Stimulated activated CD8-positive, alpha-beta memory T cell treated with anti-CD3 and anti-CD28 coated beads, Interleukin-7, amount 100 ng/mL, for 4 hours (primary cell): ENCODE measurements at regions not wholly inside any gene's neighbourhood (a gene's known extent, or its start where the extent isn't known, plus 50 kb on each side); places are given as distances from the start of the nearest gene placed in this dataset.
A peak's percentile ranks its signal among the peaks of the same experiment; 100 is the strongest.
"Not testable (repeated sequence)": the region's sequence is repeated elsewhere in the genome, so short reads cannot be mapped to it uniquely, and the experiment has no call there.

Experiments
- DNase-seq, 2 donors: peaks; one replicate each; pipeline ENCODE4 v3.0.0-alpha.2; 2020; ENCODE audit warnings: low read depth in 2 of 2

GRCh38 chr10:8310930-8311329, 256.4 kb downstream of the GATA3 start:
- no peak for DNase-seq

- no peak for DNase-seq
Observed at GRCh38 chr10:8311526-8312070, 257.1 kb downstream of the GATA3 start.

- DNase-seq, result no peak
Observed at GRCh38 chr10:8312079-8312478, 257.6 kb downstream of the GATA3 start.

DNA sequence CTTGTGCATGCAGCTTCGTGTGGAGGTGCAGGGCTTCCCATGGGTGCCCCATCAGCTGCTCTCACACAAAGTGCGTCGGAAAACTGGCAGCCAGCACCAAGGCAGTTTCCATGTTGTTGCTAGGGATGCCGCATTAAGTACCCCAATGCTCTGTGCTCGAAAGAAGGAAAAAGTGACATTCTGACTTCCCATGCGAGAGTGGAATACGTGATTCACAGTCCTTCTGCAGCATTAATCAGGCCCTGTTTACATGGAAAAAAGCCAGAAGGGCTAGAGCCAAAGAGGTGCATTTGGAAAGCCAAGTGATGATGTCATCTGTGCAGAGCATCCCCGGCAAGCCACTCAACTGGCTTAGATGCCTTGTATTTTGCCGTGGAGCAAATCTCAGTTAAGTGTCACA, 258.3 kb downstream of the GATA3 start:
- DNase-seq, result no peak

- no peak for DNase-seq
Observed at GRCh38 chr10:8314486-8314885, 260.0 kb downstream of the GATA3 start.

DNA sequence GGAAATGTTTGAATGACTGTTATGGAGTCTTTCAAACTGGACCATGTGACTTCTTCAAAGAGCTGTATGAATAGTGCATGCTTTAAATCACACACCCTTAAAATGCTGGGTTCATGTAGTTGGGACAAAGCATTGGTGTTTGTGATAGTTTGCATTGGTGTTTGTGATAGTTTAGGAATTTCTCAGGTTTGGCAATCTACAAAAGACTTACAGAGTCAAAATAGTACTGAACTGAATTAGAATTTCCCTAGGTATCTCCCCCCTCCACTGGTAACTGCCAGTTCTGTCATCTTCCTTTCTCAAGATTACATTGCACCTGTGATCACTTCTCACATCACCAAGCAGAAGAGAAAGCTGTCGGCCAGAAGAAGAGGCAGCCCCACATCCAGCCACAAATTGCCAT, 261.1 kb downstream of the GATA3 start:
- DNase-seq, result no peak

- no peak for DNase-seq
Observed at GRCh38 chr10:8316284-8316683, 261.8 kb downstream of the GATA3 start.

DNA sequence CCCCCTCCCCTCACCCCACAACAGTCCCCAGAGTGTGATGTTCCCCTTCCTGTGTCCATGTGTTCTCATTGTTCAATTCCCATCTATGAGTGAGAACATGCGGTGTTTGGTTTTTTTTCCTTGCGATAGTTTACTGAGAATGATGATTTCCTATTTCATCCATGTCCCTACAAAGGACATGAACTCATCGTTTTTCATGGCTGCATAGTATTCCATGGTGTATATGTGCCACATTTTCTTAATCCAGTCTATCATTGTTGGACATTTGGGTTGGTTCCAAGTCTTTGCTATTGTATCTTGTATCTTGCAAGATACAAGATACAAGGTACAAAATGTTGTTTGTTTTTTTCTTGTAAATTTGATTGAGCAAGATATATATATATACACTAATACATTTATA, 263.9 kb downstream of the GATA3 start:
- not testable (repeated sequence) for DNase-seq

GRCh38 chr10:8318956-8319355, 264.5 kb downstream of the GATA3 start:
- DNase-seq, result no peak

DNA sequence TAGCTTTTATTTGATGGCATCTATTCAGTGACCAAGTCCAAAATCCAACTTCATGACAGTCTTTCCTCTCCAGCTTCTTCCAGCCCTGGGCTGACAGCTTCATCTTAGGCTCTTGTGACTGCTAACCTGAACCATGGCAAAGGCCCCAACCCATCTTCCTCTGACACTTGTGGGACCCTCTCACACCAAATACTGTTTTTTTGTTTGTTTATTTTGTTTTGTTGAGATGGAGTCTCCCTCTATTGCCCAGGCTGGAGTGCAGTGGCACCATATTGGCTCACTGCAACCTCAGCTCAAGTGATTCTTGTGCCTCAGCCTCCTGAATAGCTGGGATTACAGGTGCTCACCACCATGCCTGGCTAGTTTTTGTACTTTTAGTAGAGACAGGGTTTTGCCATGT, 265.2 kb downstream of the GATA3 start:
- DNase-seq, result no peak

GRCh38 chr10:8321990-8322389, 267.5 kb downstream of the GATA3 start:
- no peak for DNase-seq

DNA sequence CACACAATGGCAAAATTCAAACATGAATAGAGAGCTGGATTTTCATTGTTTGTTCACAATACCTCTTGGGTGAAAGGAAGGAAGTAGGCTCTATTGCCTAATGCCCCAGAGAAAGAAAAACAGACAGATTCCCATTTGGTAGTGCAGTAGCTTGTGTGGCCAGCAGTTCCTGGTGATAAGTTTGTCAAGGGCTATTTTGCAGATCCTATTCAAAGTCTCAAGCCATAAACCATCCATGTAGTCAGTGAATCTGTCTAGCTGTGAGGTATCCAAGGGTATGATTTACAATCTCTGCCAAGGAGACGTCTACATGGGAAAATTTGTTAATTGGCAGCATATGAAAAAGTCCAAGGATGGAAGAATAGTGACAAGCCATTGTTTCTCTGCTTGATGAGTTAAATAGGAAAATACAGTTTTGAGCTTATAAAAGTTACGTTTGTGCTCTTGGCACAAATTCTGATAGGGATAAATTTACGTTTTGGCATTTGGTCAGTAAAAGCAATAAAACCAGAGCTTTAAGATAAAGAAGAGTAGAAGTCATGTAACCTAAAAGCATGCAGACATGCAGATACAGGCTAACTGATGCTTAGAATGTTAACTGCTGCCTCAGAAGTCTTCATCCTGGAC, 269.1 kb downstream of the GATA3 start:
- DNase-seq, result no peak

GRCh38 chr10:8325024-8325980, 270.8 kb downstream of the GATA3 start:
- DNase-seq, result no peak

GRCh38 chr10:8326396-8327139, 272.1 kb downstream of the GATA3 start:
- no peak for DNase-seq

DNA sequence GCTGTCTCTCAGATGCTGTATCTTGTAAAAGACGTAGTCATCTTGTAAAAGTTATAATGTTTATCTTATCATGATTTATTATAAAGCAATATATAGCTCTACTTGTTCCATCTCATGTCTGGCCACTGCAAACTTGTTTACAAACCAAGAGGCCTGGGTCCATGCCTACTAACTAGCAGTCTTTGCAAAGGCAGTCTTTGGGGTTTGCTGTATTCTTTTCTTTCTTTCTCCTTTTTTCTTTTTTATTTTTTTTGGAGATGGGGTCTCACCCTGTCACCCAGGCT, 272.6 kb downstream of the GATA3 start:
- no peak for DNase-seq

DNA sequence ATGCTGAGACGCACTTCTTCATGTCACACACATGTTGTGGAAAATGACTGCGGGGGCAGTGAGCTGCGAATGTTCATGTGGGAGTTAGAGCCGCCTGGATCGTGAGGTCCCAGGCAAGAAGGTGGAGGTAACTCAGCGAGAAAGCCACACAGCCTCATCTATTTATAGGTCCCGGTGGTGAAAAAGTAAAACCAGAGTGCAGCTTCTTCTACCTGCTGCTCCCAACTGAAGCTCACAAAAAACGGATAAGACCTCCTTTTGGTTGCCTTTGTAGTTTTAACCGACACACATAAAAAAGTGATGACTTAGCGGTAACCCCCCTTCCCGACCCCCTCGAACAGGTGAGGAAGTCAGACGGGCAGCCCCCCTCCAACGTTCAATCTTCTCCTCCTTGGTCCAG, 276.9 kb downstream of the GATA3 start:
- peak in 1 of 2 donors; percentile 40 for DNase-seq

DNA sequence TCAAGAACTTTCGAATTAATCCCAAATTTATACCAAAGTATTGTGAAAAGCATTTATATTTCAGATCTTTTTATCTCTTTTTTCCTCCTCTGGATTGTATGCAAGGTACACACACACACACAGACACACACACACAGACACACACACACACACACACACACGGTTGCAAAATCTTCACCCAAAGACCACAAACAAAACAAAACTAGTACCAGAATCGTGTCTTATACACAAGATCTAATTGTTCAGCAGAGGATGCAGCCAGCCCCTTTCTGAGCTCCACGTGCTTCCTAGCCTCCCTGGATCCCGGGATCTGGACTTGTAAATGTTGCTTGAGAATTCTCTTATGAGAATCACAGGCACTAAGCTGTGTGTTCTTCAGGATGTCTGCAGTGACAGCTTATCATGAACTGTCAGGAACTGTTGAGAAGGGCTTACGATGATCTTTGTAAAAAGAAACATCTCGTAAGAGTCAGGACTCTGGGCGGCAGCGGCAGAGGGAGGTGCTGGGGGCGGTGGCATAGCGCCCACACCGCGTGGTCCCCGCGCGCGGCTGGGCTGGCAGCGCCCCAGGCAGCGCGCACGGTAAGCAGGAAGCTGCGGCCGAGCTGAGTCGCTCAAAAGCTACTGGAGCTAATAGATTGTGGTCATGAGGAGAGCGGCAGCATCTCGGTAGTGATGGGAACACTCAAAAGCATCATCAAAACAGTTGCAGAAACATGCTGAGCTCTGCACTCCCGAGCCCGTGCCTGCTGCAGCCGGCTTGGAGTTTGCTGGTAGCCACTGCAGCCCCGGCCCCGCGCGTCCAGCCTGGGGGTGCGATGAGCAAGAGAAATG, 277.6 kb downstream of the GATA3 start:
- DNase-seq, result peak; percentile 72 to 83

- DNase-seq, result no peak
Observed at GRCh38 chr10:8332730-8333111, 278.2 kb downstream of the GATA3 start.

- no peak for DNase-seq
Observed at GRCh38 chr10:8334631-8335030, 280.1 kb downstream of the GATA3 start.

DNA sequence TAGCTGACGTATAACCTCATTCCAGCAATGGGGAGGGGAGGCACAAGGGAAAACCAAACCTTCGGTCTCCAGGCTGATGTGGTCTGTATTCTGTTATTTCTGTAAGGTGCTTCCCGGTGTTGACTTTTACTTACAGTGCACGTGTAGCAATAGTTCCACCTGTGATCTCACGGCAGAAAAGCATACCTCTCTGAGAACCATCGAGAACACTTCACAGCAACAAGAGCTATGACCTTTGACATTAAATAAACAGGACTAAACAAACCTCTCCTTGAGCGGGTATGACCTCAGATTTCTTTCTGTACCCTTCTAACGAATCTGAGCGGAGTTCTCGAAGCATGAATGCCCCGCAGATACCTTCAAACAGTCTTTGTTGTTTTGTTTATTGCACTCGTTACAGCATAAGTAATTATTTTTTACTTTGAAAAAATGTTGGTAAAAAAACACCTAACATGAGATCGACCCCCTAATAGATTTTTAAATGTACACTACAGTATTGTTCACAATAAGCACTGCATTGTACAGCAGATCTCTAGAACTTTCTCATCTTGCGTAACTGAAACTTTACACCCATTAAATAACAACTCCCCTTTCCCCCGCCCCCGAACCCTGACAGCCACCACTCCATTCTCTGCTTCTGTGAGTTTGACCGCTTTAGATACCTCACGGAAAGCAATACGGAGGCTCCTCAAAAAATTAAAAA, 282.3 kb downstream of the GATA3 start:
- no peak for DNase-seq

DNA sequence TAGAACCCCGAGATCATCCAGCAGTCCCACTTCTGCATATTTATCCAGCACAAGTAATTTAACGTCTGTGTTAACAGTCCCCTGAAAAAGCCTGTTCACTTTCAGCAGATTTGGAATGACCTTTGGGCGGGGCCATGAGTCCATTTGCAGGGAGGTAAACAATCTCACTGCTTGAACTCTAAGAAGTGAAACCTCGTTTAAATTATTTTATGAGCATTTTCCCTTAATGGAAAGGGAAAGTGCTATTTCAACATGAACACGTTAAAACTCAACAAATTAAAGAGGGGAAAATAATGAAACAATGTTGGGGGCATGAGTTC, 282.8 kb downstream of the GATA3 start:
- no peak for DNase-seq
